HFFc6 (cell line): ENCODE measurements at regions not wholly inside any gene's neighbourhood (a gene's known extent, or its start where the extent isn't known, plus 50 kb on each side); places are given as distances from the start of the nearest gene placed in this dataset.
"Not testable (repeated sequence)": the region's sequence is repeated elsewhere in the genome, so short reads cannot be mapped to it uniquely, and the experiment has no call there.

Experiments used
- DNase-seq: peaks from one replicate; pipeline ENCODE4 v3.0.0-alpha.2; 2018
- H3K27ac Mint-ChIP-seq: 2 replicates; pipeline ENCODE4 v1.8.0; 2020; ENCODE audit warnings: mild to moderate bottlenecking, mixed read lengths
- H3K27me3 Mint-ChIP-seq: 2 replicates; pipeline ENCODE4 v1.8.0; 2021; ENCODE audit warnings: mild to moderate bottlenecking, moderate library complexity, mixed read lengths; ENCODE audit not compliant: insufficient read depth
- H3K36me3 Mint-ChIP-seq: 2 replicates; pipeline ENCODE4 v1.8.0; 2021; ENCODE audit warnings: low read depth, mixed read lengths
- H3K4me1 Mint-ChIP-seq: 2 replicates; pipeline ENCODE4 v1.8.0; 2020; ENCODE audit warnings: low read depth, mixed read lengths
- H3K4me3 Mint-ChIP-seq: 2 replicates; pipeline ENCODE4 v1.8.0; 2020; ENCODE audit warnings: mild to moderate bottlenecking, moderate library complexity, mixed read lengths
- H3K9me3 Mint-ChIP-seq: 2 replicates; pipeline ENCODE4 v1.8.0; 2020; ENCODE audit warnings: mild to moderate bottlenecking, mixed read lengths
- TF ChIP-seq, protein P1 (sequence below): fragments of 200-600 bp; sonication (generic); IDR thresholded peaks from 2 replicates; pipeline ENCODE4 v1.5.0; 2021; ENCODE audit warnings: antibody characterized with exemption, mild to moderate bottlenecking

DNA sequence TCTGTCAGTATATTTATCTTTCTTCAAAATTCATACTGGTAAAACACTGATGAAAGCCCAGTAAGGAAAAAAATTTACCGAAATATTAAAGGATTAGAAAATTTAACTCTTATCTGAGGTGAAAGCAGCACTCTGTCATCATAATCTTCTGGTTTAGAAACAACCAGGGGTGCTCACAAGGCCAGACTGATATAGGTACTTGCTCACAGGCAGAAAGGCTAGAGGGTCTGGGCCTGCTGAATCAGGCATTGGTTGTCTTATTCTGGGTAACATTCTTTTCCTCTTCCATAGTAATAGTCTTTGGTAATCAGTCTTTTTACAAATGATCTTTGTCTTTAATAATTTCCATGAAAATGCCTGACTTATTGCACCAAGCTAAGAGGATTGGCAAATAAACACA, 221.4 kb upstream of the TFPI start:
- Mint-ChIP-seq H3K36me3 (no peaks in the 10 kb centered on the region), H3K27me3 (no peaks in the 10 kb centered on the region), H3K27ac (no peak overlapping the region), H3K4me3 (no peak overlapping the region), H3K4me1 (peaks cover 29% of the 10 kb centered on the region), H3K9me3 (no peaks in the 10 kb centered on the region)
- no peak for DNase-seq
- TF ChIP-seq, protein P1, sequence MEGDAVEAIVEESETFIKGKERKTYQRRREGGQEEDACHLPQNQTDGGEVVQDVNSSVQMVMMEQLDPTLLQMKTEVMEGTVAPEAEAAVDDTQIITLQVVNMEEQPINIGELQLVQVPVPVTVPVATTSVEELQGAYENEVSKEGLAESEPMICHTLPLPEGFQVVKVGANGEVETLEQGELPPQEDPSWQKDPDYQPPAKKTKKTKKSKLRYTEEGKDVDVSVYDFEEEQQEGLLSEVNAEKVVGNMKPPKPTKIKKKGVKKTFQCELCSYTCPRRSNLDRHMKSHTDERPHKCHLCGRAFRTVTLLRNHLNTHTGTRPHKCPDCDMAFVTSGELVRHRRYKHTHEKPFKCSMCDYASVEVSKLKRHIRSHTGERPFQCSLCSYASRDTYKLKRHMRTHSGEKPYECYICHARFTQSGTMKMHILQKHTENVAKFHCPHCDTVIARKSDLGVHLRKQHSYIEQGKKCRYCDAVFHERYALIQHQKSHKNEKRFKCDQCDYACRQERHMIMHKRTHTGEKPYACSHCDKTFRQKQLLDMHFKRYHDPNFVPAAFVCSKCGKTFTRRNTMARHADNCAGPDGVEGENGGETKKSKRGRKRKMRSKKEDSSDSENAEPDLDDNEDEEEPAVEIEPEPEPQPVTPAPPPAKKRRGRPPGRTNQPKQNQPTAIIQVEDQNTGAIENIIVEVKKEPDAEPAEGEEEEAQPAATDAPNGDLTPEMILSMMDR = no peak

DNA sequence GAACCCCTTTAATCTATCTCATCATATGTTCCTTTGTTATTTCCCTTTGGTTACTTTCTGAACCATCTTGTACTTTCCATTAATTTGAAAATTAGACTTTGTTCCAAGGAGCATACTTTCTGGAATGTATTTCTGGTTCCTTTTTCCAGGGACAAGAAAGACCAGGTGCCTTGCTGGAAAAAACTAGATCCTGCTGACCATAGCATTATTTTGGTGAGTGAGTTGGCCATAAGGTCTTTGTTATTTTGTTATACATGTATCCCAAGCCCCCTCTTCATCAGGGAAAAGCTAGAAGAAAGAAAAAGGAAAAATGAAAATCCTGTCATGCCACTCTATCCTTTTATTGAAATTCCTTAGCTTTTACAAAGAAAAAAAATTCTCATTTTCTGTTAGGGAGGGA, 228.1 kb upstream of the TFPI start:
- Mint-ChIP-seq H3K27ac (no peak overlapping the region), H3K27me3 (no peaks in the 10 kb centered on the region), H3K4me1 (no peaks in the 10 kb centered on the region), H3K36me3 (no peaks in the 10 kb centered on the region), H3K4me3 (no peak overlapping the region), H3K9me3 (no peaks in the 10 kb centered on the region)
- DNase-seq = no peak
- TF ChIP-seq, protein P1 = no peak

DNA sequence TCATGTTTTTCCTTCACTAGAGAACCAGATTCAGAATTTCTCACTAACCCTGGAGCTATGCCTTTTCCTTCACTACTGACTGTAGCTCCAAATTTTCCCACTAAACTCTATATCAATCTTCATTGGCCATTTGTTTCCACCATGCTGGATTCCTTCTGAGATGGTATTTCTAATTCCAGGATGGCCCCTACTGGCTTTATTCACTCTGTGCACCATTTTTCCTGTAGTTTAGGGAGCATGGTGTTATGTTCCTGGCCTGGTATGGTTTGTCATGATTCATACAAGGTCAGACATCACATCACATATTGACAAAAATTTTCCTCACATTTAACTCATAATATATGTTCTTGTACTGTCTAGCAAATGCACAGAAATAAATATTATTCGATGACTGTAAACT, 229.2 kb upstream of the TFPI start:
- no peaks in the 10 kb centered on the region for H3K36me3 Mint-ChIP-seq
- peak; percentile 4 for DNase-seq
- TF ChIP-seq, protein P1 = 0 out of 2 replicates have a peak, but pooled peaks have one; percentile 28
- no peak overlapping the region for H3K4me3 Mint-ChIP-seq
- H3K4me1 Mint-ChIP-seq = no peaks in the 10 kb centered on the region
- H3K9me3 Mint-ChIP-seq = no peaks in the 10 kb centered on the region
- H3K27ac Mint-ChIP-seq = no peak overlapping the region
- H3K27me3 Mint-ChIP-seq = no peaks in the 10 kb centered on the region

DNA sequence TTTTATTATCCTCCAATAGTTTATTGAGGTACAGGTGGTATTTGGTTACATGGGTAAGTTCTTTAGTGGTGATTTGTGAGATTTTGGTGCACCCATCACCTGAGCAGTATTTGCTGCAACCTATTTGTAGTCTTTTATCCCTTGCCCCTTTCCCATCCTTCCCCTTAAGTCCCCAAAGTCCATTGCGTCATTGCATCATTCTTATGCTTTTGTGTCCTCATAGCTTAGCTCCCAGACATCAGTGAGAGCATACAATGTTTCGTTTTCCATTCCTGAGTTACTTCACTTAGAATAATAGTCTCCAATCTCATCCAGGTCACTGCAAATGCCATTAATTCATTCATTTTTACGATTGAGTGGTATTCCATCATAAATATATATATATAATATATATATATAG, 229.9 kb upstream of the TFPI start:
- H3K4me3 Mint-ChIP-seq, H3K27me3 Mint-ChIP-seq, H3K9me3 Mint-ChIP-seq, H3K36me3 Mint-ChIP-seq, H3K4me1 Mint-ChIP-seq, H3K27ac Mint-ChIP-seq, DNase-seq: not testable (repeated sequence)

DNA sequence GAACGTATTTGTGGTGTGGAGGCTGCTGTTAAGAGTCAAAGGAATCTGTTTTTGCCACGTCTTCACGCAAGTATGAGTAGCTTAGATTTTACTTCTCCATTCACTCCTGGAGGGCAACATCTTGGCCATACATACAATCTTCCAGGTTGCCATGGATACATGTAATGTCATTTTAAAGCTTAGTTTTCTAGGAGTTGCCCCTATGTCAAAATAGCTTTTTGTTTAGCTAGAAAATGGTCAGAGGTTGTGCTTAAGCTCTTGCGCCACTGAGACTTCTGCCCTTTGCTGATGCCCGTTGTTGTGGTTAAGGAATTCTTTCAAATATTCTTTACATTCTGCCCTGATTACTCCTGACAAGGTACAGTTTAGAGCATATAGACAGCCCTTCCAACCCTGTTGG, 245.4 kb upstream of the TFPI start:
- Mint-ChIP-seq H3K36me3 (peaks cover 6% of the 10 kb centered on the region; the same call in 1 of the 2 replicates), H3K27ac (no peak overlapping the region), H3K4me3 (no peak overlapping the region), H3K4me1 (no peaks in the 10 kb centered on the region), H3K9me3 (peaks cover 5% of the 10 kb centered on the region; the same call in 1 of the 2 replicates), H3K27me3 (no peaks in the 10 kb centered on the region)
- no peak for DNase-seq
- TF ChIP-seq, protein P1 = no peak

DNA sequence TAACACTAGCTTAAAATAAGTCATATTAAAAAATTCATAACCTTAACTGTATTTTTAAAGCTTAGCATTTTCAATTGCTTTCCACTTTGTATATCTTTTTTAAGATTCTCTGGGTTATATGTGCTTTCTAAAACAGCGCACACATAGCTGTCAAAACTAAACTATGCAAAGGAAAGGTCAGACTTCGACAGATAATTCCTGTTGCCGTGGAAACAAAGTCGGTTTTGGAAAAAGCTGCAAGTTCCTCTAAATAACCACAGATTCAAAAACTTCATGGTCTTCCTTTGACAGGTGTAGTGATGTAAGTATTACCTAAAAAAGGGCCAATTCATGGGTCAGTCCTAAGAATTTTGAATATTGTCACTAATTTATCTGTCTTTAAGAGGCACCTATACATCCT, 249.6 kb upstream of the TFPI start:
- Mint-ChIP-seq H3K4me3 (no peak overlapping the region), H3K4me1 (no peaks in the 10 kb centered on the region), H3K27ac (no peak overlapping the region), H3K9me3 (peaks cover 6% of the 10 kb centered on the region), H3K27me3 (no peaks in the 10 kb centered on the region), H3K36me3 (peaks cover 3% of the 10 kb centered on the region; the same call in 1 of the 2 replicates)
- TF ChIP-seq, protein P1 = no peak
- DNase-seq = no peak
